Thyroid gland (tissue), 4 donors: ENCODE measurements at regions not wholly inside any gene's neighbourhood (a gene's known extent, or its start where the extent isn't known, plus 50 kb on each side); places are given as distances from the start of the nearest gene placed in this dataset.

Experiments used
- DNase-seq, 2 donors: peaks; one replicate each; pipeline ENCODE4 v3.0.0-alpha.2; 2019
- H3K27ac ChIP-seq, 3 donors: fragments of 200-600 bp; sonication (generic); 1 replicate in 2 of 3; 2 replicates in 1 of 3; pipeline ENCODE4 v1.5.1; 2016 to 2019; ENCODE audit warnings: mild to moderate bottlenecking in 1 of 3, moderate library complexity in 1 of 3
- H3K27me3 ChIP-seq: fragments of 200-600 bp; sonication (generic); one replicate; pipeline ENCODE4 v1.5.1; 2019
- H3K36me3 ChIP-seq, 2 donors: fragments of 200-600 bp; sonication (generic); one replicate each; pipeline ENCODE4 v1.5.1; 2016 to 2019
- H3K4me1 ChIP-seq, 2 donors: fragments of 200-600 bp; sonication (generic); one replicate each; pipeline ENCODE4 v1.5.1; 2017 to 2019
- H3K4me3 ChIP-seq, 3 donors: fragments of 200-600 bp; sonication (generic); replicated peaks in 1 of 3; 1 replicate in 2 of 3; 2 replicates in 1 of 3; pipeline ENCODE4 v1.5.1; 2016; ENCODE audit warnings: mild to moderate bottlenecking in 1 of 3
- H3K9me3 ChIP-seq: fragments of 200-600 bp; sonication (generic); one replicate; pipeline ENCODE4 v1.5.1; 2017
- POLR2A ChIP-seq, 2 donors: fragments of 450-650 bp; IDR thresholded peaks; one replicate each; pipeline ENCODE4 v1.6.1; 2017; ENCODE audit warnings: antibody characterized with exemption in 2 of 2, mild to moderate bottlenecking in 2 of 2, moderate library complexity in 1 of 2
- WGBS, 2 donors: methylation state at CpG; one replicate each; pipeline ENCODE4 v1.1.5; 2017; 5-methylcytosine and 5-hydroxymethylcytosine counted together
- intact Hi-C: fragments of 100-400 bp; cut with DNase I; formaldehyde crosslinking; loops from one replicate; pipeline ENCODE4 v1.15.1; 2023
- TF ChIP-seq, protein P1 (sequence below), 6 experiments: fragments of 200-600 bp in 3 of 6; fragments of 450-650 bp in 3 of 6; sonication (generic) in 3 of 6; IDR thresholded peaks; one replicate each; pipeline ENCODE4 v1.5.1; 2016 to 2019; ENCODE audit warnings: antibody characterized with exemption in 6 of 6, mild to moderate bottlenecking in 2 of 6, inconsistent platforms in 1 of 6, moderate library complexity in 1 of 6

- H3K27me3 ChIP-seq: no peaks in the 10 kb centered on the region
- no peak overlapping the region for H3K27ac ChIP-seq
- no peaks in the 10 kb centered on the region for H3K36me3 ChIP-seq
- peak in 1 of 2 donors; percentile 57 for DNase-seq
- H3K9me3 ChIP-seq: no peaks in the 10 kb centered on the region
- H3K4me1 ChIP-seq: peaks cover 10 to 28% of the 10 kb centered on the region in 2 donors
- intact Hi-C loops: no loop called here
- no peak overlapping the region for H3K4me3 ChIP-seq
- TF ChIP-seq, protein P1, sequence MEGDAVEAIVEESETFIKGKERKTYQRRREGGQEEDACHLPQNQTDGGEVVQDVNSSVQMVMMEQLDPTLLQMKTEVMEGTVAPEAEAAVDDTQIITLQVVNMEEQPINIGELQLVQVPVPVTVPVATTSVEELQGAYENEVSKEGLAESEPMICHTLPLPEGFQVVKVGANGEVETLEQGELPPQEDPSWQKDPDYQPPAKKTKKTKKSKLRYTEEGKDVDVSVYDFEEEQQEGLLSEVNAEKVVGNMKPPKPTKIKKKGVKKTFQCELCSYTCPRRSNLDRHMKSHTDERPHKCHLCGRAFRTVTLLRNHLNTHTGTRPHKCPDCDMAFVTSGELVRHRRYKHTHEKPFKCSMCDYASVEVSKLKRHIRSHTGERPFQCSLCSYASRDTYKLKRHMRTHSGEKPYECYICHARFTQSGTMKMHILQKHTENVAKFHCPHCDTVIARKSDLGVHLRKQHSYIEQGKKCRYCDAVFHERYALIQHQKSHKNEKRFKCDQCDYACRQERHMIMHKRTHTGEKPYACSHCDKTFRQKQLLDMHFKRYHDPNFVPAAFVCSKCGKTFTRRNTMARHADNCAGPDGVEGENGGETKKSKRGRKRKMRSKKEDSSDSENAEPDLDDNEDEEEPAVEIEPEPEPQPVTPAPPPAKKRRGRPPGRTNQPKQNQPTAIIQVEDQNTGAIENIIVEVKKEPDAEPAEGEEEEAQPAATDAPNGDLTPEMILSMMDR (IDR thresholded peaks at IDR 0.05): no peak
- TF ChIP-seq POLR2A (IDR thresholded peaks at IDR 0.05): no peak
Measured at GRCh38 chr12:87775051-87775450, 254.2 kb downstream of the C12orf50 start.

GRCh38 chr12:87772401-87772800 is 256.8 kb downstream of the C12orf50 start:
- WGBS, 2 donors: 93% methylated on average over 2 of the region's 2 CpGs
- H3K9me3 ChIP-seq: no peaks in the 10 kb centered on the region
- TF ChIP-seq, protein P1 (IDR thresholded peaks at IDR 0.05): no peak
- TF ChIP-seq POLR2A (IDR thresholded peaks at IDR 0.05): no peak
- no peaks in the 10 kb centered on the region for H3K27me3 ChIP-seq
- H3K4me3 ChIP-seq: no peak overlapping the region
- intact Hi-C loops: no loop called here
- no peak overlapping the region for H3K27ac ChIP-seq
- H3K36me3 ChIP-seq: no peaks in the 10 kb centered on the region
- DNase-seq: no peak
- H3K4me1 ChIP-seq: peaks cover 4 to 16% of the 10 kb centered on the region in 2 donors

DNA sequence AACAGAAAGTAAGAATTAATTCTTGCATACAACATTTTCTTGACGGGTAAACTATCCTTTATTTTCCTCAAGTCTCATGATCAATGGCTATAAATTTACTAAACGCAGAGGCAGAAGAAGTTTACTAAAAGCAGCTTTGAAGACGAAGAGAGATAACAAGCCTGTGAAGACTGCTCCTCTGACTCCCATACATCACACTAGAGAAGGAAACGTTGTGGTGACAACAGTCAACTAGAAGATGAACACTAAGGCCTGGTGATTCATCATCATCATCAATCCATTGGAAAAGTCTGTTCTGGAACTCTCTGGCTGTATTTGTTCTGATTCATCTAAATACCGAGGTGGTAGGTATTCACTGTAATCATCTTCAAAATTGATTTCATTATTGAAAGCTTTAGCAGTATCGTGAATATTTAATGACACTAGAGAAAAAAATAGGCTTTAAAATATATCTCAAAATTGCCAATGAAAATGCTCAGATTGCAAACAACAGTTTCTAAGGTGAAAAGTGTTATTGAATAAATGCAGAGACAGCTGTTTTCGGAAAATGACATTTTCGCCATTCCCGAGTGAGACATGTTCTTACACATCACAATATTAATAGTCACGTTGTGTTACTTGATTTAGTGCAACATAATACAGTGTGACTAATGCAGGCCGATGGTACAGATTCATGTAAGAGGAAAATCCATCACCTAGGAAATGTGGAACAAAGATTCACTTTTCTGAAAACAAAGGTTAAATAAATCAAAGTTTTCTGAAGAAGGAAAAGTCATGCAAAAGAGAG is 260.5 kb downstream of the C12orf50 start:
- WGBS, 2 donors: 81 to 88% methylated on average over 11 of the region's 11 CpGs
- intact Hi-C loops: no loop called here

DNA sequence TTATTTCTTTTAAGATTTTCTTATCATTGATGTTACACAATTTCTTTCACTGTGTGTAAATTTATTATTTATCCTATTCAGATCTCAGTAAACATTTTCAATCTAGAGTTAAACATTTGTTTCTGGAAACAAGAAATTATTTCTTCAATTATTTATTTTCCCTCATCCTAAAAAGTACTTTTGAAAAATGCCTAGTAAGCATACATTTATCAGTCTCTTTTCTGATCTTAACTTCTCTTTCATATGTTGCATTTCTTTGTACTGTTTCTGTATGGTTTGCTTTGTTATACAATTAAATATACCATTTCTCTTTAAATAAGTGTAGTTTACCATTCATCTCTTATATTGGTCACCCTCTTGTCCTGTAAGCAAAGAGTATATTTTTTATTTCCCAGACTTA is 263.2 kb downstream of the C12orf50 start:
- Histone ChIP-seq H3K4me3 (no peak overlapping the region), H3K27me3 (no peaks in the 10 kb centered on the region), H3K36me3 (no peaks in the 10 kb centered on the region), H3K9me3 (no peaks in the 10 kb centered on the region), H3K4me1 (no peaks in the 10 kb centered on the region), H3K27ac (no peak overlapping the region)
- DNase-seq: no peak
- intact Hi-C loops: no loop called here
- TF ChIP-seq POLR2A (IDR thresholded peaks at IDR 0.05): no peak
- TF ChIP-seq, protein P1 (IDR thresholded peaks at IDR 0.05): no peak

More for the DNA sequence above, 260.5 kb downstream of the C12orf50 start:
- Histone ChIP-seq H3K4me1 (no peaks in the 10 kb centered on the region), H3K36me3 (no peaks in the 10 kb centered on the region), H3K9me3 (no peaks in the 10 kb centered on the region), H3K27me3 (no peaks in the 10 kb centered on the region), H3K4me3 (no peak overlapping the region), H3K27ac (no peak overlapping the region)
- no peak for DNase-seq
- no peak for TF ChIP-seq POLR2A (IDR thresholded peaks at IDR 0.05)
- TF ChIP-seq, protein P1 (IDR thresholded peaks at IDR 0.05): no peak

DNA sequence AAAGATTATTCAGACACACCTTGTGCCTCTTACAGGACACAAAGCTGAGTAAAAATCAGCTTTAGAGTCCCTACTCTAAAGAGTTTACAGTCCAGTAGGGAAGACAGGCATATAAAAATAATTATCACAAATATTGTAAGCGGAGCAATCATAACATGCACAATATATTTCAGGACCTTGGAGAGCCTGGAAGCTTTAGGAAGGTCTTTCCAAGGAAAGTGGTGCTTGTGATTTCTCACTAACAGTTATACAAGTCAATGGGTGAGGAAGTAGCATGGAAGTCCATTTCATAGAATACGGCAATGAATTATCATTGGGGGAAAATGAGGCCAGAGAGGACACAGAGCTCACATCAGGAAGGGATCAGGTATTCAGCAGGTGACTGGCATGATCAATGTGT is 268.3 kb downstream of the C12orf50 start:
- 71 to 90% methylated on average over 2 of the region's 2 CpGs for WGBS, 2 donors
- intact Hi-C loops: no loop called here

More for the DNA sequence above, 268.3 kb downstream of the C12orf50 start:
- Histone ChIP-seq H3K4me1 (no peaks in the 10 kb centered on the region), H3K36me3 (no peaks in the 10 kb centered on the region), H3K27me3 (no peaks in the 10 kb centered on the region), H3K27ac (no peak overlapping the region), H3K4me3 (no peak overlapping the region), H3K9me3 (no peaks in the 10 kb centered on the region)
- DNase-seq: no peak
- TF ChIP-seq, protein P1 (IDR thresholded peaks at IDR 0.05): no peak
- TF ChIP-seq POLR2A (IDR thresholded peaks at IDR 0.05): no peak
